Gastroesophageal sphincter (tissue), 3 donors: ENCODE measurements at regions not wholly inside any gene's neighbourhood (a gene's known extent, or its start where the extent isn't known, plus 50 kb on each side); places are given as distances from the start of the nearest gene placed in this dataset.

Experiments
- CTCF ChIP-seq, 4 experiments: fragments of 200-600 bp in 2 of 4; fragments of 450-650 bp in 2 of 4; sonication (generic) in 1 of 4; IDR thresholded peaks; one replicate each; pipeline ENCODE4 v1.5.1; 2017 to 2019; ENCODE audit warnings: antibody characterized with exemption in 4 of 4, mild to moderate bottlenecking in 2 of 4, moderate library complexity in 2 of 4
- EP300 ChIP-seq: sonication (generic); formaldehyde crosslinking; IDR thresholded peaks from one replicate; pipeline ENCODE4 v1.6.1; 2017; ENCODE audit warnings: antibody characterized with exemption, mild to moderate bottlenecking
- POLR2A ChIP-seq, 2 donors: fragments of 450-650 bp; IDR thresholded peaks; one replicate each; pipeline ENCODE4 v1.6.1; 2017; ENCODE audit warnings: antibody characterized with exemption in 2 of 2, mild to moderate bottlenecking in 2 of 2, moderate library complexity in 1 of 2

- TF ChIP-seq CTCF (IDR thresholded peaks at IDR 0.05), result no peak
- TF ChIP-seq POLR2A (IDR thresholded peaks at IDR 0.05), result no peak
- no peak for TF ChIP-seq EP300
Measured at GRCh38 chr2:198791623-198792022, 666.1 kb downstream of the SATB2 start.
